NB4 (cell line): ENCODE measurements at regions not wholly inside any gene's neighbourhood (a gene's known extent, or its start where the extent isn't known, plus 50 kb on each side); places are given as distances from the start of the nearest gene placed in this dataset.
"Not testable (repeated sequence)": the region's sequence is repeated elsewhere in the genome, so short reads cannot be mapped to it uniquely, and the experiment has no call there.

Experiments
- CTCF ChIP-seq: IDR thresholded peaks from one replicate; pipeline ENCODE4 v1.5.1; 2012; ENCODE audit warnings: low read depth, low read length
- MAX ChIP-seq: IDR thresholded peaks from 2 replicates; pipeline ENCODE4 v1.6.1; 2011; ENCODE audit warnings: low read depth, low read length
- POLR2A ChIP-seq: IDR thresholded peaks from 2 replicates; pipeline ENCODE4 v1.6.1; 2011; ENCODE audit warnings: mild to moderate bottlenecking; ENCODE audit not compliant: insufficient read length; ENCODE audit errors: extremely low read depth

GRCh38 chr13:54131433-54131832, 1102.8 kb downstream of the OLFM4 start:
- not testable (repeated sequence) for TF ChIP-seq CTCF, POLR2A, MAX
